Fibroblast of the conjunctiva (primary cell): ENCODE measurements at regions not wholly inside any gene's neighbourhood (a gene's known extent, or its start where the extent isn't known, plus 50 kb on each side); places are given as distances from the start of the nearest gene placed in this dataset.

ENCODE experiments used
- DNase-seq: peaks from one replicate; pipeline ENCODE4 v3.0.0-alpha.2; 2010; ENCODE audit warnings: low read depth

- DNase-seq = no peak
Observed at GRCh38 chrX:39439906-39440798, 638.9 kb downstream of the MID1IP1 start.

GRCh38 chrX:39440799-39441284 lies 639.6 kb downstream of the MID1IP1 start:
- no peak for DNase-seq

GRCh38 chrX:39442332-39442731 lies 641.1 kb downstream of the MID1IP1 start:
- DNase-seq = no peak

- DNase-seq = no peak
Observed at GRCh38 chrX:39443240-39443639, 642.0 kb downstream of the MID1IP1 start.

GRCh38 chrX:39445336-39445735 lies 644.1 kb downstream of the MID1IP1 start:
- DNase-seq = no peak

- no peak for DNase-seq
Observed at GRCh38 chrX:39449352-39449751, 648.1 kb downstream of the MID1IP1 start.

GRCh38 chrX:39450234-39450977 lies 647.4 kb downstream of the BCOR start:
- no peak for DNase-seq

- no peak for DNase-seq
Observed at GRCh38 chrX:39451046-39451445, 646.7 kb downstream of the BCOR start.

GRCh38 chrX:39452401-39452800 lies 645.4 kb downstream of the BCOR start:
- DNase-seq = no peak

- no peak for DNase-seq
Observed at GRCh38 chrX:39453889-39454621, 643.7 kb downstream of the BCOR start.

GRCh38 chrX:39456894-39457604 lies 640.7 kb downstream of the BCOR start:
- DNase-seq = no peak

GRCh38 chrX:39458779-39459178 lies 639.0 kb downstream of the BCOR start:
- no peak for DNase-seq

GRCh38 chrX:39459204-39459603 lies 638.6 kb downstream of the BCOR start:
- DNase-seq = no peak

GRCh38 chrX:39459952-39460351 lies 637.8 kb downstream of the BCOR start:
- no peak for DNase-seq

- no peak for DNase-seq
Observed at GRCh38 chrX:39460499-39460898, 637.3 kb downstream of the BCOR start.

- no peak for DNase-seq
Observed at GRCh38 chrX:39462835-39463234, 634.9 kb downstream of the BCOR start.

GRCh38 chrX:39464253-39464652 lies 633.5 kb downstream of the BCOR start:
- no peak for DNase-seq

- no peak for DNase-seq
Observed at GRCh38 chrX:39465467-39465866, 632.3 kb downstream of the BCOR start.

GRCh38 chrX:39465906-39466305 lies 631.9 kb downstream of the BCOR start:
- DNase-seq = no peak

GRCh38 chrX:39469126-39469525 lies 628.6 kb downstream of the BCOR start:
- no peak for DNase-seq

GRCh38 chrX:39470588-39471407 lies 627.0 kb downstream of the BCOR start:
- peak; percentile 28 for DNase-seq
